GM21723 (cell line): ENCODE measurements at regions not wholly inside any gene's neighbourhood (a gene's known extent, or its start where the extent isn't known, plus 50 kb on each side); places are given as distances from the start of the nearest gene placed in this dataset.

ENCODE experiments used
- ATAC-seq: cut with Tn5 transposase; IDR thresholded peaks from one replicate; pipeline ENCODE4 v1.9.1; 2021; ENCODE audit warnings: mild to moderate bottlenecking, moderate library complexity; ENCODE audit not compliant: unreplicated experiment

DNA sequence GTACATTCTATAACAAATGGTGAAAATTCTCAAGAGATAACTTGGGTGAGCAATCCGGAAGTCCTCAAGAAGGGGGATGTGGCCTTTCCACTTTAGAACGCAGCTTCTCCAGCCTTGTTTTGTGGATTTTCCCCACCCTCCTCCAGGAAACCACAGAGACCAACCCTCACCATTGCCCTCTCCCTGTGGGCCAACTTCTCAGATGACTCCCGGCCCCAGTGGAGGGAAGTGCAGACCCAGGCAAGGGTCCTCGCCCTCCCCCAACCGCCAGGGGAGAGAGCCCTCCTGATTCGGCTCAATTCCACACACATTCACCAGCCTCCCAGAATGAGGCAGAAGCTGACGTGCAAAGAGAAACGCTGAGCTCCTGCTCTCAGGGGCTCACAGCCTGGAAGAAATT, 277.2 kb downstream of the EIPR1 start:
- no peak for ATAC-seq

DNA sequence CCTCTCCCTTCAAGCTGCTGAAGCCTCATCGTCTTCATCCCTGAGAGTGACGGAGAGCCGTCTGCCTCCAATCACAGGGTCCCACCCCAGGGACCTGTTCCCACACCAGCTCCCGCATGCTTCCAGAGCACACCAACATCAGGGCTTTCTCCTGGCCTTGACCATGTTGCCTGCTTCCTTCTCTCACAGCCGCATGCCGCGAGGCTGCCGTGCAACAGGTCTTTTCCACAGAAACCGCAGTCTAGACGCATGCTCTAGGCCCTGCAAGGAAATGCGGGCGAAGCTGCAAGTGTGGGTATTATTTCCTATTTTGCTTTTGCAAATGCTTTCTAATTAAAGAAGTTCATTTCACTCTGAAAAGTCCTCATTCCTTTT, 277.8 kb downstream of the EIPR1 start:
- ATAC-seq, result no peak

DNA sequence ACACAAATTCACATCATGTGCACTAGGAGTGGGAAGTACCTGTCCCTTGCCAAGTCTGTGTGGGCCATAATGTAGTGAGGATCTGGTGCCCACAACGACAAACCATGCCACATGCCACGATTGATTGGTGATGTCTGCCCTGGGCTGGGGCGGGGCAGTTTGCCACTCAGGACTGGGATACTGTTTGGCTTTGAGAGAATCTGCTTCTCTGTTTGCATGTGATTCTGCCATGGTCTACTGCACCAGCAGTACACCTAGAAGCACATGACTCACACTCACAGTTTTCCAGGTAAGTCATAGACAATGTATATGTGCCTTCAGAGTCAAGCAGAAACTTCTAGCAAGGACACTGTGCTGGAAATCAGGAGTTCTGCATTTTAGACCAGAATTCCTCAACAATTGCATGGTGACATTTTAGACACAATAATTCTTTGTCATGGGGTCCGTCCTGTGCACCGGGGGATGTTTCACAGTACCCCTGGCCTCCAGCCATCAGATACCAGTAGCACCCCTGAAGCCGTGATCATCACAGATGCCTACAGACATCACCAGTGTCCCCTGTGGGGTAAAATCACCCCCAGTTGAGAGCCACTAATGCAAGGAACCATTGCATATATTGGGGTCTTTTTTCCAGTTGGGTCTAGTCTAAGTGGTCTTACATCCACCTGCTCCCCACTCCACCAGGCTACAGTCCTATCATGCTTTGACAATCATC, 278.3 kb downstream of the EIPR1 start:
- no peak for ATAC-seq

DNA sequence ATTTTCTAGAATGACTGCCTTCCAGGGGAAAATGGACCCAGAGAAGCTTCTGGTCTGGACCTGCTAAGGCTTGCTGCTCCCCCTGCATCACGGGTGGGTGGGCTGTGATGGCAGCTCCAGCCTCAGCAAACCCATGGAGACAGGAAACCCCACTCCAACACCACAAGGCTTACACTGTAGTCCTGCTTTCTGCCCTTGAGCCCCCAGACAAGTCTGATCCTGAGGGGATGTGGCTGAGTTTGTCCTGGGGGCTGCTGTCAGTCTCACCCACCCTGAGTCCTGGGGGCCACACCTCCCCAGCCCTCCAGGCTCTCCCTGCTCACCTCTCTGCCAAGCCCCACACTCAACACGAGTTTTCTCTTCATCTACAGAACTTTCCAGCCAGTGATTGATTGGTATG, 279.4 kb downstream of the EIPR1 start:
- ATAC-seq, result no peak

DNA sequence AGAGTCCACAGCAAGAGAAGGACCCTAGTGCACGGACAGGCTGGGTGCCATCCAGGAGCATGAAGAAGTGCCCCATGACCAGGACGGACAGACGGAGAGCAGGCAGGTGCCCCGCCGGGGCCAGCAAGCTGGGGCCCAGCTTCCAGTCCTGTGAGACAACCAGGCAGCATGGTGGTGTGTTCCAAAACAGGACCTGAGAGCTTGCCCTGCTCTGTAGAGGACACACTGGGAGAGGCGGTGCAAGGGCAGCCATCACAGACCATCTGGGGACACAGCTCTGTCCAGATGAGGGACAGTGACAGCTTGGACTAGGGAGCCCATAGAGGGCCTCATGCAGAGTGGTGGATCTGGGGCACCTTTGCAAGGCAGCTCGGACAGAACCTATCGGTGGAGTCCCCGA, 279.8 kb downstream of the EIPR1 start:
- ATAC-seq, result no peak

DNA sequence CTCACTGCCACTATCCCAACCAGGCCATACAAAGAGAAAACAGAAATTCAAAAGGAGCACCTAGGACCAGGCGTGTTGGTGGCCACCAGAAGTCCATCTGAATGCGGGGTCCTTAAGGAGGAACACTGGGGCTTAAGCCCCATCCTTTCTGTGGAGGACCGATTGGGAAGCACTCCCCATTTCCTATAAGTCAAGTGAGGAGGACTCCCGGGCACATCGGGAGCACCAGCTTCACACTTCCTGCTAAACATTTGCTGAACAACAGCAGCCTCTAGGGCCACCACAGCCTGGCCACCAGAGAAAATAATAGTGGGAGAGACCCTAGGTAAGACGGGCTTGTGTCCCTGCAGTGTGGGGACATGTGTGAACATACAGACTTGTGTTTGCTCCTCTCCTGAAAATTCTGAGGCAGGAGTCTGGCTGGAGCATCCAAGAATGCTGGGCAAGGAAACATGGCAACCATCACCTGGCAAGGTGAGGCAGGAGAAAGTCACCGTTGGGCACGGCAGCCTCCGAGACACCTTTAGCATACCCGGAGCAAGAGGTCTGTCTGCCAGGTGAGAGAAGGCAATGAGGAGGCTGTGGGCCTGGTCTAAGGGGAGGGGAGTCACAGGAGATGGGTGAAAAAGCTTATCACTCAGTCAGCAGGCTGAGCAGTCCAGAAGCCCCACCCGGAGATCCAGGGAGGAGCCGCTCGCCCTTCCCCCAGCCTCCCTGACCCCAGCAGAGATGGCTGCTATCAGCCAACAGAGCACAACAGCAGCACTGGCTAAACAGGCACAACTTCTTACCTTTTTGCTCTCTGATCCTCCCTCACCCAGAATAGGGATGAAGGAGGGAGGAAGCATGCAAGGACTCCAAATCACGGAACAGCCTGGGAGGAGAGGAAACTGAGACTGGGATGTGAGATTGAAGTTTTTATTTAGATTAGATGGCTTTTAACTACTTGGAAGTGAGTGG, 282.3 kb downstream of the EIPR1 start:
- ATAC-seq, result no peak

DNA sequence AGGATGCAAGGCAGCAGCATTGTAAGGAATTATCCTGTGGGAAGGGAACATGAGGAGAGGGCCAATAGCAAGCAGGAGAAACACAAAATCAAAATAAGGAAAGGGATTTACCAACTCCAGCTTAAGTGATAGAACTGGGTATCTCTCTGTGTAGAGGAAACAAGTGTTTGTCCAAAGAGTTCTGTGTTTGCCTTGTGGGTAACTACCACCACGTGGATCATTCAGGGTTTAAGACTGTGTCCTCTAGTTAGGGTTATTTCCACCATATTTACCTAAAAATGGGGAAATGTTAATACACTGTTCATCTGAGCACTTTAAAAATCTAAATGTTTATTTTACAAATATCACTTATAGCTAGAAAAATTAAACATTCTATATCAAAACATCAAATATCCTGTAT, 283.3 kb downstream of the EIPR1 start:
- ATAC-seq, result no peak

DNA sequence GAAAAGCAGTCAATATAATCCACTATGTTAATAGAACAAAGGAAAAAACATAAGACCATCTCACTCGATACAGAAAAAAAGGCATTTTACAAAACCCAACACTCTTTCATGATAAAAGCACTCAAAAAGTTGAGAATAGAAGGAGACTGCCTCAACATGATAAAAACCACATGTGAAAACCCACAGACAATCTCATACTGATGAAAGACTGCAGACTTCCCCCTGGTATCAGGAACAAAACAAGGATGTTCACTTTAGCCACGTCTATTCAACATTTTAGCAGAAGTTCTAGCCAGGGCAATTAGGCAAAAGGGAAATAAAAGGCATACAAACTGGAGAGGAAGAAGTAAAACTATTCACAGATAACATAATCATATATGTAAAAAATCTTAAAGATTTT, 285.9 kb downstream of the EIPR1 start:
- ATAC-seq, result no peak

DNA sequence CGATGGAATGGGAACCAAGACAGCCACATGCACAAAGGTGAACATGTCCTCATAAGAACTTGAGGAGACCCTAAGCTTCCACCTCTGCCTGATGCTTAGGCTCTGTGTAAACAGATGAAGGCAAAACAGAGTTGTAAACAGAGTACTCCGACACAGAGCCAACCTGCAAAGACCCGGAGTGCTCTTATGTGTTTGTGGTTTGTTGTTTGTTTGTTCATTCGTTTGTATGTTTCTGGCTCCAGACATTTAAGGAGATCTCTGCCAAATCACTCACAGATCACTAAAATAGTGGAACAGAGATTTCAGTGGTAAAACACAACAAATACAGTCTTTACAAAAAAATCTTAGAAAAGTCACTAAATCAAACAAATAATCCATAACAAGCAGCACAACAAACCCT, 294.9 kb downstream of the EIPR1 start:
- ATAC-seq, result no peak

DNA sequence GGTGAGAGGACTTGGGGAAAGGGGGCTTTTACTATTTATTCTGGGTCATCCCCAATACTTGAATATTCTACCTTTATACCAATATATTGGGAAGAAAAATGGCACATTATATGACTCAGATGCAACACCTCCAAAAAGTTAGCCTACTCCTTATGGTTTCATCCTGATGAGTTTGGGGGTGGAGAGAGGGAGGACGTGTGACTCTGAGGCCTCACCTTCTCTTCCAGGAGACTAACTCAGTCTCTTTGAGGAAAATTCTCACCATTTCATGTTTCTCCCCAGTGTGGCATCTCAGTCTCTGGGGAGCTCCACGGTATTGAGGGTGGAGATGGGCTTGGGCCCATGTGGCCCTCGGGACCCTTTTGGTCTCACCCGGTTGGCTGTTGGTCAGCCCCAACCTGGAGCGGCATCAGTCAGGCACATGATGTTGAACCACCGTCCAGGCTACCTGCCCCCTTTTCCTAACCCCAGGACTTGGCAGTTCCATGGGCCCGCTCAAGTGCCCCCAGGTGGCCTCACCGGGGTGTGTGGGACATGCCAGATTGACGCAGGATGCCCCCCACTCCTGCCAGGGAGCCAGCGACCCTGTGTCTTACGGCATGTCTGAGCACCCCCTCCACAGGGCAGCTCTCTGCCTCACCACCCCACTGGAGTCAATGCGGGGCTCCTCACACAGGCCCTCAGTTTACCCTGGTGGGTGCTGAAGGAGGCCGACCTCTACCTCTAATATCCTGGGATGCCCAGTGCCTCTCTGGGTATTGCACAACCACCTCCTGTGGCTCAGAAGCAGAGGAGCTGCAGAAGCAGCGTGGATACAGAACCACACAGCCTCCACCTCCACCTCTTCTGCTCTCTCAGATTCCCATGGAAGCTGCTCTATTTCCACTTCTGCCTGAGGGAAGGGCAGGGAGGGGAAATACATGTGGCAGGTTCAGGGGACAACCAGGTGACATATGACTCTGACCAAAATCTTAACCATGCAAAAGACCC, 297.4 kb downstream of the EIPR1 start:
- ATAC-seq, result no peak

DNA sequence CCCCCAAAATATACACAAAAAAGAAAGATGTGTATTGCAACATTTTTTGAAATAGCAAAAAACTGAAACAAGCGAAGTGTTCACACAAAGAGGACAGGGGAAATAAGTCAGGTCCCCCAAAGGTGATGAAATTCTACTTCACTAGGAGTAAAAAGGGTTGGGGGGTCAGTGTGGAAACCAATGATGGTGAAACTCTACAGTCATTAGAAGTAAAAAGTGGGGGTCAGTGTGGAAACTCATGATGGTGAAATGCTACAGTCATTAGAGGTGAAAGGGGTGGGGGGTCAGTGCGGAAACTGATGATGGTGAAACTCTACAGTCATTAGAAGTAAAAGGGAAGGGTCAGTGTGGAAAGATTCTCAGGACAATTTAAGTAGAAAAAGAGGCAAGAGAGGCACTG, 298.2 kb downstream of the EIPR1 start:
- no peak for ATAC-seq

DNA sequence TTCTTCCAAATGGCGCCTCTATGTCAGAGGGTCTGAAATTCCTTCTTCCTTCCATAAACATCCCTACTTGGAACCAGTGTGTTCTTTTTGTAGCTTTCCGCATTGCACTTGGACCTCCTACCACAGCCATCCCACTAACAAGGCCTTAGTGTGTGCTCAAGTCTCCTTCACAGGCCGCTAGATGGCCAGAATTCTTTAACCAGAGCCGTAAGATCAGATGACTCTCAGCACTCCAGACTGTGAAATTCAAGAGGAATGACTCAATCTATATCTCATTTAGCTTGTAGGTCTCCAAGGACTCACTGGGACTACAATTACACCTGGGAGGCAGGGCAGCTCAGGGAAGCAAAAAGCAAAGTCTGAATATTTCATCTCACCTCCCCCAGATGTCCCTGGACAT, 298.9 kb downstream of the EIPR1 start:
- ATAC-seq, result no peak

DNA sequence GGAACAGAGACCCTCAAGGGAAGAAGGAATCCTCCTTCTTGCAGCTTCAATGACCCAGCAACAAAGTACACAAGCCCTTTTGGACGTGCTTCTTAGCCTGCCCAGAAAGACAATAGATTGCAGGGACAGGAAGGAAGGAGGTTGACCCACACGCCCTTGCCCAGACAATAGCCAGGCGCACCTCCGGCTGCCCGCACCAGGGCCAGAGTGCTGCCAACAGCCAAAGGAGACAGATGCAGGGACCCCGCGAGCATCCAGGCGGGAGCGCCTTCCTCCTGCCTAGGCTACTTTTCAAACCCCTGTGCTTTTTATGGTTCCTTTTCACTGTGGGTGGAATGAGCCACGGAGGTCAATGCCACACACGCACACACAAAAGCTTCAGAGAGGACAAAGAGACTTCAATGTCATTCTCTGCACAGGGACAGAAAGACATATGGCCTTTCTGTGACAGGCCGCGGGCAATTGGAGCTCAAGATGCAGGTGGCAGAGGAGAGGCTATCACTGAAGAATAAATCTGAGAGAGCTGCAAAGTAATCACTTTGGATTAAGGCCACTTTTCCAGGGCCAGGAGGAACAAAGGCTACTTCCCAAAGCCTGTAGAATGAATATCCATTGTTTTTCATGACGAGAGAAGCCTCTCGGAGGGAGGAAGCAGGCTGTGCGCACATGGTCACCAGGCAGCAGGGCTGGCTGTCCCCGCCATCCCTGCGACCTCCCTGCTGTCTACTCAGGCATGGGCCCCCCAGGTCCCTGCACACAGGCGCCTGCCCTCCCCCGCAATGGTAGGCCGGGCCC, 300.6 kb downstream of the EIPR1 start:
- ATAC-seq, result no peak

DNA sequence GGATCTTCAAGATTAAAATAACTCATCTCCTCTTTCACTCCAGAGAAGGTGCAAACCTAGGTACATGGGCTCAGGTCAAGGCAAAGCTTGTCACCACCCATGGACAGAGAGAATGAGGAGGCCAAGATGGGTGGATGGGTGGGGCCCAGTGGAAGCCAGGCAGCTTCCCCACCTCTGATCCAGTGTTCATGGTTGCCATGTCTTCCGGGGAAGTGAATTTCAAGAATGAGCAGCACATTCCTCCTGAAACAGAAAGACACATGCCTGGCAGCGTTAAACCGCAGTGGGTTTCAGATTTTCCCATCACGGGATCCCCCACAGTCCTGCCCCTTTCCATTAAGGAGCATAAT, 301.7 kb downstream of the EIPR1 start:
- no peak for ATAC-seq

DNA sequence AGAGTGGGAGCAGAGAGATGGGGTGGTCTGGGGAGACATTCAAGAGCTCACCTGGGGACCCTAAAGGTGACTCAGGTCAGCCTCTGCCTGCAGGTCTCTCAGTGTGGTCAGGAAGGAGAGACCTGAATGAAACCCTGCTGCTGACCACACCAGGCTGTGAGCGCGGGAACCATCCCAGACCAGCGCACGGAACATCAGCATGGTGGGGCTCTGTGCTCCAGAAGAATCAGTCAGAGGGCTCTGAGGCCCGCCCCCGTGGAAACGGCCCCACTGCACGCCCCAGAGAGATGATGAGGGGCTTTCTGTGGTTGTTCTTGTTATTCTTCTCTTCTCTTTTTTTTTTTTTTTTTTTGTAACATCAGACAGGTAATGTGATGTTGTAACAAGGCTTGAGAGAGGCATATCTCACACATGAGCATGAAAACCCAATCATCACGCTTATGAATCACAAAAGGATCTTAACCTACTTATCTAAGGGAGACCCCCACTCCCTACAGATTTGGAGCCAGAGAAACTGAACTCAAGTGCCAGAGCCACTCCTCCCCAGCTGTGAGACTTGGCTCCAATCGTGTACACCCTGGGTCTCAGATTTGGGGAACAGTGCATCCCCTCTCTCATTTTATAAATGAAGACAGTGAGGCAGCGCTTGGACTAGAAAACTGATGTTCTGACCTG, 302.2 kb downstream of the EIPR1 start:
- no peak for ATAC-seq

DNA sequence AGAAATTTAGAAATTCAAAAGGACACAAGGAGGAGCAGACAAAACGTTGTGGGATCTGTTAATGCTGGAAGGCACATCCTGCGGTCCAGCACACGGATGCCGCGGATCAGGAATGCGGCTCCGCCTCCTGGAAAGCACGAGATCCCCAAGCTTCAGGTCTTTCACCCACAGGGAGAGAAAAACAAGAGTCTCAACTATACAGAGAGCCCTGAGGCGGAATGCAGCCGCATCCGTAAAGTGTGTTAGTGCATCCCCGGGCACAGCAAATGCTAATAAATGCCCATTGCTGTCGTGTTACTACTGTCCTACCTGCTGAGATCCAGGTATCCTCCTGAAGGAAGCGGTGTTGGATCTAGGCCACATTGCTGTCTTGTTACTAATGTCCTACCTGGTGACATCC, 303.9 kb downstream of the EIPR1 start:
- ATAC-seq, result no peak

DNA sequence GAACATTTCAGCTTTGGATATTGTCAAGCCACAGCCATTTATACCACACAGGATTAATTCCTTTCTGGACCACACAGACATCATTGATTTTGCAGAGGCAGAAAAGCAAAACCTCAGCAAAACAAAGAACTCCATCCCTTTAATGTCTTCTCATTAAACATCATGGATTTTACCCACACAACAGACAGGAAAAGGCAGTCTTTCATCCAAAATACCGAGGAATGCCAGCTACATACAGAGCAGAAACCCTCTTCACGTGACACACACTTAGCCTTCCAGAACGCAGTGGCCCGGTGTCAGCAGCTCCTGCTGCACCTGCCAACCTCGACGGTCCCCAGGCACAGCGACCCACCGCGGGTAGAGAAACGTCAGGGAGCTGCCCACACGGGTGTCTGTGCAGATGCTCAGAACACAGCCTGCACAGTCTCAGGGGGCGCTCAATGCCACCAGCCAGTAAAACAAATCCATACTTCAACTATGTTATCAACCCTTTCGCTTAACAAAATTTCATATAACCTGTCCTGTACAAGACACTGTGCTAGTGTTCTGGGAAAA, 304.5 kb downstream of the EIPR1 start:
- ATAC-seq, result no peak

DNA sequence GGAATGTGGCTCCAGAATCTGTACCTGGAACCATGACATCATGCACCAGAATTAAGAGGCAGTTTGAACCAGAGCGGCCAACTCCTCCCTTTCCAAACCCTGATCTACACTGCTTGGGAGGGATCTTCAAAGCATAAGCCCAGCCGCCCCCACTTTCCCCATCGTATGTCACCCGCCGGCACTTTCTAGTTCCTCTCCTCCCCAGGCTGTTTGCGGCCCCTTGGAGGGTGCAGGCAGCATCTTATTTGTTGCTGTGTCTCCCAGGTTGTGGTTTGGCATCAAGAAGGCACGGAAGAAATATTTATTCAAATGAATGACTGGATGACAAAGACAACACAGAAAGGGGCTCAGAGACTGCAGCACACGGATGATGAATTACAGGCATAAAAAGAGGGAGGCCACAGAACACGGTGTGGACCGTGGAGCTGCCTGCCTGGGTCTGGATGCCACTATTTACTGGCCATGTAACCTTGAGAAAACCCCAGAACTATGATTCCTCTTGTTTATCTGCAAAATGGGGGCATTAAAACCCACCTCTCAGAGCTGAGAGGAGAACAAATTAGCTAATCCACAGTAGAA, 305.8 kb downstream of the EIPR1 start:
- no peak for ATAC-seq

DNA sequence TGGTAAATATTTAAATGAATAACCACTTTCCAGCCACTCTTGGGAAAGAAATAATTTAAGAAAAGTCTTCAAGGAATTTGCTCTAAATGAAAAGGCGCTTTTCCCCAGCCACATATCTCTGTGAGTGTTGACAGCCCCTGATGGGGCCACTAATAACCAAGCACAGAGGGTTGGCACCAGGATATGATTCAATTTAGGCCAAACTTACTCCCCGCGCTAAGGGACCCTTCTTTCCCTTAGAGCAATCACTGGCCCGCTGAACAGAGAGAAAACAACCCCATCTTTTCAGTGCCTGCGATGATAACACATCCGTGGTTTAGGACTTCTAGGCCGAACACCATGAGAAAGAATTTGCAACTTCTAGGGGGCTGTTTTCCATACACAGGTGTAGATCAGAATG, 310.8 kb downstream of the EIPR1 start:
- no peak for ATAC-seq
